IPS-NIHi11 (cell line): ENCODE measurements at regions not wholly inside any gene's neighbourhood (a gene's known extent, or its start where the extent isn't known, plus 50 kb on each side); places are given as distances from the start of the nearest gene placed in this dataset.

Source experiments
- DNase-seq: peaks from one replicate; pipeline ENCODE4 v3.0.0; 2012; ENCODE audit warnings: mixed read lengths, low spot score

DNA sequence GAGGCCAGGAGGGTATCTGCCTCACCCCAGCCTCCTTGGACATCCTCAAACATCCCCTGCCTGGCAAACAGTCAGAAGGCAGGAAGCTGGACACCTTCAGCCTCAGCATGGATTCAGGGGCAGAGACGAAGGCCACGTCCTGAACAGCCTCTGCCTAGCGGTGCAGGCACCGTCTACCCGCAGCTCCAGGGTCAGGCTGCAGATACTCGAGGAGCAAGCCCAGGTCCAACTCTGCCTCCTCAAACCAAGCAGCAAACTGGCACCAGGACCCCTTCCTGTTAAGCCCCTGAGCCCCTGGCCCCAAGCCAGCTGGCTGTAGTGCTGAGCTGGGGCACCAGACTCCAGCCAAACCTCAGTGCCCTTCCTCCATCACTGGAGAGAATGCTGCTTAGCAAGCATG is 494.7 kb downstream of the NPHP4 start:
- no peak for DNase-seq

- no peak for DNase-seq
Observed at GRCh38 chr1:5495596-5496410, 496.4 kb downstream of the NPHP4 start.

DNA sequence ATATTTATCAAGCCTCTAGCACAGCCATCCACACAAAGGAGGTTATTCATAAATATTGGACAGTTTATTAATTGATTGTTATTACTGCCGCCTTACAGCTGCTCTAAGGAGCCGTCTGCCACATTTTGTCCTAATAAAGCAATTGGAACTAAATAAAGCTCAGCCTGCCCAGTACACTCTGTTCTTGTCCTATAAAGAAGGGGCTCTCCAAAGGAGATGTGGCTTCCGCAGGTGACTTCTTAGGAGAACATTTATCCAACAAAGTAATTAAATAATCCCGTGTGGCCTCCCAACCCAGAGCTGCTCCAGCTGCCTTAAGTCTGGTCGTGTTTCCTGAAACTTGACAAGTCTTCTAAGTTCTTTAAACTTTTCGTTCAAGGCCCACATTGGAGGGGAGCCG is 497.7 kb downstream of the NPHP4 start:
- DNase-seq: no peak

DNA sequence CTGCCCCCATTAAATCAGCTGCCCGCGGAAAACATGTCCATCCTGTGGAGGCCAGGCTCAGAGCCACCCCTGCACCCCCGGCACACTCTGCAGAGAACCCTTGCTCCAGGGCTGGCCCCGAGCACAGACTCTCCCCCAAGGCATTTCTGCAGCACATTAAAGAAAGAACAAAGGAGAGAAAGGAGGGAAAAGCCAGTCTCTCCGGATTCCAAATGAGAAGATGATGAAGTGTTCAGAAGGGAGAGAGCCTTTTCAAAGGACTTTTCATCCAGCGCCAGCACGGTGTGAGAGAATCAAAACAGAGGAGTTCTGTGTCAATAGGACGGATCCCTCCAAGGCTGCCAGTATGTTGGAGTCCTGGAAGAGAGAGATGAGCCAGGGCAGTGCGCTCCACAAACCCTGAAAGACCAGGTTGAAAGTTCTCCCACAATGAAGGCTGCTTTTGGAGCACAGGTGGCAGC is 498.3 kb downstream of the NPHP4 start:
- DNase-seq: no peak

- no peak for DNase-seq
Observed at GRCh38 chr1:5493275-5493674, 498.9 kb downstream of the NPHP4 start.

DNA sequence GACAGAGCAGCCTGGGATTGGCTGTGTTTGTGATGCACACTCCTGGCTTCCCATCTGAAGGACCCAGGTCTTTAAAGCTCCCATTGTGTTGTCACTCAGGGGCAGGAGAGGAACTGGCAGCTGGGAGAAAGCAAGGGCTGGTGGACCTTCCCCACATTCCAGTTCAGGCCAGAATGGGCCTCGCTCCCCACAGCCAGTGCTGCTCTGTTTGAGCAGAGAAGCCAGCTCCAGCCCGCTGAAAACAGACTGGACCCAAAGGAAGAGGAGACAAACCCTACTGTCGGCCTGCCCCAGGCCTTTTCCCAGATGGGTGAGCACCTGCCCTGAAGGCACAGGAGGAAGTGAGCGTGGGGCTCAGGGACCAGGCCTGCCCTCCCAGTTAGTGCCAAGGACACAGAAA is 499.4 kb downstream of the NPHP4 start:
- no peak for DNase-seq

DNA sequence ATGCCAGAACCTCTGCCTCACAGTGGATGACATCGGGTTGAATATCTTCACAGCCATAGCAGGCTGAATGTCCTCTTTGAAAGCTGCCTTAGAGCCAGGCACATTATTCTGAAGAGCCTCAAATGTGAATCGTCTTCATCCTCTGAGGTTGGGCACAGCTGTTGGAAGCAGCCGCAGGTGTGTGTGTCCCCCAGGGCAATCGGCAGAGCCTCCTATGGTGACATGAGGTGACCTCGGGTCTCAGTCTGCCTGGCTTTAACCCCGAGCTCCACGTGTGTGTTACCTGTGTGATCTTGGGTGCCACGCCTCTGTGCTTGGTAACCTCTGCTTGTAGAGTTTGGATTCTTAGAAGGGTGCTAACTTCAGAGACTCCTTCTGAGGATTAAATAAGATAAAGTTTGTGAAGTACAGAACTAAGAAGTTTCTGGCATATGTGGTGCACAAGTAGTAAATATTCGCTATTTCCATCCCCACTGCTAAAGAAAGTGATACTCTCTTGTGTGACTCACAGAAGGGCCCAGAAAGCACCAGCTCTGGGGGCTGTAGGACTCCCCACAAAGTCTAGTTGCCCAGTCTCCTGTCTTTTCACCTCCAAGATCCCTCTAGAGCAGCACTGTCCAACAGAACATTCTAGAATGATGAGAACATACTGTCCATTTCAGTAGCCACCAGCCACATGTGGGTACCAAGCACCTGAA is 500.9 kb downstream of the NPHP4 start:
- no peak for DNase-seq

- DNase-seq: no peak
Observed at GRCh38 chr1:5490635-5491034, 501.6 kb downstream of the NPHP4 start.

DNA sequence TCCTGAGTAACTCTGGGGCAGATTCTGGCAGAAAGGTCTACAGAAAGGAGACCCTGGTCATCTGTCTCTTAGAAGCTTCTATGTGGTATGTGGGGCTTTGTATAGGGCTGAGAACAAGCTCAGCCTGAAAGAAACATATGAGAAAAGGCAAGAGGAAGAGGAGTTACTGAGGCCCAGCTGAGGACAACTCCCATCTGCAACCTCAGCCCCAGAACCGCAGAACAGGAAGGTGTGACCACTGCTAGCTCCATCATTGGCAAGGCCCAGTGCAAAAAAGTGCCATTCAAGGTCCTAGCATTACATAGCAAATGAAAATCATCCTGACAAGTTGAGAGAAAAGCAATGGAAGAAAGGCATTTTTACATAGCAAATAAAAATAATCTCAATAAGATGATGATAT is 503.8 kb downstream of the NPHP4 start:
- no peak for DNase-seq

- no peak for DNase-seq
Observed at GRCh38 chr1:5485968-5486696, 506.1 kb downstream of the NPHP4 start.

- no peak for DNase-seq
Observed at GRCh38 chr1:5485436-5485835, 506.8 kb downstream of the NPHP4 start.

GRCh38 chr1:5484451-5485165 is 507.6 kb downstream of the NPHP4 start:
- DNase-seq: no peak

DNA sequence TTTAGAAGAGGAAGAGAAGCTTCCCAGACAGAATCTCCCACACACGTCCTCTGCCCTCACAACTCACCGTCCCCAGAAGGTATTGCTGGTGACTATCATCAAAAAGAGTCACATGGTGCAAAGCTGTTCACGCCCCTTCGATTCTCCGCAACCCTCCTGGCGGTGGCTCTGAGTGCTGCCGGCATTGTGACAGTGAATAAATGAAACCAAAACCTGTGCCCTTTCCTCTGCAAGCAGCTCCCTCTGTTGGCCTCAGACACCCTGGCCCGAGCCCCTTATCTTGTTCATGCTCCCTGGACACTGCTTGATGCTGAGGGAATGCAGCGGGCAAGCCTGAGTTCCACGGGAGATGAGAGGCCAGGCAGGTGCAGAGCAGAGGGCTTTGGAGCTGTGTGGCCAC is 510.3 kb downstream of the NPHP4 start:
- DNase-seq: peak; percentile 81

DNA sequence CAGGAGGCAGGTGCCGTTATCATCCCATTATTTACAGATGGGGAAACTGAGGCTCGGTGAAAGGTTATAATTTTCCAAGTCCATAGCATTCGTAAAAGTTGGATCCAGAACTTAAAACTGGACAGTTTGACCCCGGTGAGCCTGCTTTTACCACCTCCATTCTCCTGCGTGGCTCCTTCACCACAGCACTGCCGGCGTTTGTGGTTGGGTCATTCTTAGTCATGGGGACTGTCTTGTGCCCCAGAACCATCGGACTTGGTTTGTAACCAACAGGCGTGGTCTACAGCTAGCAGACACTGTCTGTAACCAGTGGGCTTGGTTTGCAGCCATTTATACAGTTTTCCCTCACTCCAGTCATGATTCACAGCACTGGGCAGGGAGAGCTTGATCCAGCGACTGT is 511.3 kb downstream of the NPHP4 start:
- DNase-seq: no peak

DNA sequence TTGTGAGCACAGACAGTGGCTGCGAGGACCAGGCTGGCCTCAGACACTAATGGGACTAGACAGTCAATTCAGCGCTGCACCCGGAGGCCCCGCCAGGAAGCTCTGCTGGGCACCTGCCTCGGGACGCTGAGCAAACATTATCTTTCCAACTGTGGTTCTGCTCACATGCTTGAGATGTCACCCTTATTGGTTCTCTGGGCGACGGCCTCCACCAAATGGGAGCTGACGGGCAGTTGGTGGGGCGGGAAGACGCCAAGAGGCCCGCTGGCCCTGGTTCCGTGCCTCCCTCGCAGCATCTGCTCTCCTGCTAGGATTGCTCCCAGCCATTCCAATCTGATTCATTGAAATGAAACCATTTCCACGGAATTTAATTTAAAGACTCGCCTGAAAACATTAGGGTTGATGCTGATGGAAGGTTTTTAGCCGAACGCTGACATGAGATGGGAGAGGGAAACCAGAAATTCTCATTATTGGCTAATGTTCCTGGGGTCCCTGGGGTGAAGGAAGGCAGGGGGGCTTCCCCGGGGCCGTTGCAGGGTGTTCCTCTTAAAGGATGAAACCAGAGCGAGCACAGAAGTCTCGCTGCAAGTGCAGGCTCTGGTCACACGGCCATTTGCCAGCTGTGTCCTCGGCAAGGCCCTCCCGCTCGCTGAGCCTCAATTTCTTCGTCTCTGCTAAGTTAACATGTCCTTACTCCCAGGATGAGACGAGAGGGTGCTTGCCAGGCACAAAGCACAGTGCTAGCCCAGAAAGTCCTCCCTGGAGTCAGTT is 512.2 kb downstream of the NPHP4 start:
- DNase-seq: no peak

GRCh38 chr1:5478961-5479360 is 513.3 kb downstream of the NPHP4 start:
- DNase-seq: no peak

DNA sequence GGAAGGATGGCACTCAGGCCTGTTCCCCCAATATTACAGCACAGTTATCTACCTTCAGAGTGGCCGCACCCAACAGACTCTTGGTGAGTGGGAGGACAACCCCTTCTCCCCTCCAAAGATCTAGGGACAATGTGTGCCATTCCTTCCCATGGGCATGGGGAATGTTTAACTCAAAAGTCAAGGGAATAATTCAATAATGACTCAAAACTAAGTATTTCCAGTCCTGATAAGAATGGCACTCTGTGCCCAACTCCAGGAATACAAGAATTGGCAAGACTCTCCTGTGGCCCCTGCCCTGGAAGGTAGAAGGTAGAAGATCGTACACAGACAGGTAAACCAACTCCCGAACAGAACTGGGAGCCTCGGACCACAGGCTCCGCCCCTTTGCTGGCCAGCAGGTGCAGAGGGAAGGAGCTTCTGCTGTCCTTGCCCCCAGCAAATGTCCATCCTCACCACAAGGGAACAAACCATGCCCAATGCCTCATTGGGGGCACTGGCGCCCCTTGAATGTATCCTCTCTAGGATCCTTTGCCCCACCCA is 514.0 kb downstream of the NPHP4 start:
- no peak for DNase-seq

DNA sequence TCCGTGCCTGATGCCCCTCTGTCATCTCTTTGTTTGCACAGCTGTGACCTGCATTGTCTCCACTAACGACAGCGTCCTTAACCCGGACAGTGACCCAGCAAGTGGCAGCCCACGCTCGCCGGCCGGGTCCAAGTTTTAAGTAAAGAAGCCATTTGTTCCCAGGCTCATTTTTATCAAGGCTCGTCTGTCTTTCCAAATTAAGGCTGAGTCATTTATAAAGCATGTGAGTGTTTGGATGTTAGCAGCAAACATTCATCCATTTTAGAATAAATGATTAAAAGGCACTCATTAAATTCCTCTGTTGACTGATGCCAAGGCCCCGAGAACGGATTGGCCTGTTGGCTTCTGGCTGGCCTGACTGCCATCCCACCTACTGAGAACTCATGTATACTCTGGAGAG is 514.5 kb downstream of the NPHP4 start:
- no peak for DNase-seq

DNA sequence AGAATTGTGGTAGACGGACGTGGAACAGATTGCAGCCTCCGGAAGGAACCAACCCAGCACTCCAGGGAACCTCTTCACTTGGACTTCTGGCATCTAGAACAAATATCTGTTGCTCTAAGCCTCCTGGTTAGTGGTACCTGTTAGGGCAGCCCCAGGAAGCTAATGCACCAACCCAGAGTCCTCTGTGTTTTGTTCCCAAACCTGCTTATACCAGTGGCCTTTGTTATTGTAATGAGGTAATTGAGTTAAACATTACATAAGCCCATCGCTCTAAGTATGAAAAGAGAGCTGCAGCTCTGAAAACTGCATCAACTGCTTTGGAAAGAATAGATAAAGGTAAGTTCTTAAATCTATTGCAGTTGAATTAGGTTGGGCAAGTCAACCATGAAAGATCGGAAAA is 516.7 kb downstream of the NPHP4 start:
- DNase-seq: no peak

- DNase-seq: no peak
Observed at GRCh38 chr1:5473268-5473667, 519.0 kb downstream of the NPHP4 start.

DNA sequence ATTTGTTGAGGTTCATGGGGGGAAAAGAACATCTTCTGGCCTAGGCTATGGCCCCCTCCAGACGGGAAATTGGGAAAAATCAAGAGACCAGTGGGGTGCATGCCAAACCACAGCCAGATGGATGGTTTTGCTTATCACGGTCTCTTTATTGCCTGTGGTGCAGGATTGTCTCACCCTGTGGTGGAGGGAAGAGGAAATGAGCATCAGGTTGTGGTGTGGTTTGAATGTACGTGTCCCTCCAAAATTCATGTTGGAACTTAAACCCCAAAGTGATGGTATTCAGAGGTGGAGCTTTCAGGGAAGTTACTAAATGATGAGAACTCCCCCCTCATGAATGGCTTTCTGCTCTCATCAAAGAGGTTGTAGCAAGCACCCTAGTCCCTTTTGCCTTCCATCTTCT is 525.7 kb downstream of the NPHP4 start:
- no peak for DNase-seq
